Fibroblast of lung (primary cell): ENCODE measurements at regions not wholly inside any gene's neighbourhood (a gene's known extent, or its start where the extent isn't known, plus 50 kb on each side); places are given as distances from the start of the nearest gene placed in this dataset.

ENCODE experiments used
- DNase-seq, 2 donors: peaks; one replicate each; pipeline versions ENCODE4 v3.0.0 to v3.0.0-alpha.2; 2010; ENCODE audit warnings: low read depth in 2 of 2
- H2AFZ ChIP-seq: 2 replicates; pipeline ENCODE4 v1.5.1; 2012; ENCODE audit warnings: low read length, control low read depth, inconsistent platforms
- H3K27ac ChIP-seq: 2 replicates; pipeline ENCODE4 v1.5.1; 2011; ENCODE audit warnings: low read length, control low read depth; ENCODE audit not compliant: insufficient read depth
- H3K27me3 ChIP-seq: 2 replicates; pipeline ENCODE4 v1.5.1; 2011; ENCODE audit warnings: mild to moderate bottlenecking, low read length; ENCODE audit not compliant: control insufficient read depth, insufficient read depth
- H3K36me3 ChIP-seq: 2 replicates; pipeline ENCODE4 v1.5.1; 2011; ENCODE audit warnings: low read length; ENCODE audit not compliant: control insufficient read depth, insufficient read depth
- H3K4me1 ChIP-seq: 2 replicates; pipeline ENCODE4 v1.5.1; 2011; ENCODE audit warnings: low read length; ENCODE audit not compliant: control insufficient read depth, insufficient read depth; ENCODE audit errors: extremely low read depth
- H3K4me2 ChIP-seq: 2 replicates; pipeline ENCODE4 v1.5.1; 2011; ENCODE audit warnings: low read length, control low read depth; ENCODE audit not compliant: insufficient read depth; ENCODE audit errors: extremely low read depth
- H3K4me3 ChIP-seq, 4 experiments: fragments of 200-600 bp in 1 of 4; sonication (generic) in 1 of 4; replicated peaks in 1 of 4; 2 replicates each; pipeline ENCODE4 v1.5.1; 2011 to 2016; ENCODE audit warnings: low read length in 4 of 4, low read depth in 3 of 4, mild to moderate bottlenecking in 3 of 4, control low read depth in 2 of 4, inconsistent platforms in 1 of 4, mixed read lengths in 1 of 4; ENCODE audit not compliant: insufficient read depth in 1 of 4; ENCODE audit errors: control extremely low read depth in 1 of 4
- H3K79me2 ChIP-seq: 2 replicates; pipeline ENCODE4 v1.5.1; 2012; ENCODE audit warnings: mild to moderate bottlenecking, low read length, inconsistent platforms; ENCODE audit not compliant: control insufficient read depth, insufficient read depth
- H3K9ac ChIP-seq: 2 replicates; pipeline ENCODE4 v1.5.1; 2011; ENCODE audit warnings: mild to moderate bottlenecking, low read length, control low read depth; ENCODE audit not compliant: insufficient read depth
- H3K9me3 ChIP-seq: 2 replicates; pipeline ENCODE4 v1.5.1; 2012; ENCODE audit warnings: low read depth, low read length; ENCODE audit not compliant: control insufficient read depth, insufficient read depth
- H4K20me1 ChIP-seq: 2 replicates; pipeline ENCODE4 v1.5.1; 2011; ENCODE audit warnings: low read length; ENCODE audit not compliant: control insufficient read depth, insufficient read depth; ENCODE audit errors: extremely low read depth
- CTCF ChIP-seq, 2 donors: IDR thresholded peaks in 1 of 2; conservative IDR thresholded peaks in 1 of 2; 1 replicate in 1 of 2; 2 replicates in 1 of 2; pipeline ENCODE4 v1.5.1; 2011 to 2012; ENCODE audit warnings: low read length in 2 of 2, control low read depth in 1 of 2, inconsistent platforms in 1 of 2, low read depth in 1 of 2, mild to moderate bottlenecking in 1 of 2
- EZH2 ChIP-seq: IDR thresholded peaks from 2 replicates; pipeline ENCODE4 v1.5.1; 2012; ENCODE audit warnings: low read length, control low read depth, mild to moderate bottlenecking; ENCODE audit errors: missing control alignments

- DNase-seq = no peak
- no peaks in the 10 kb centered on the region for H3K27me3 ChIP-seq
- H4K20me1 ChIP-seq = no peaks in the 10 kb centered on the region
- no peak overlapping the region for H2AFZ ChIP-seq
- no peaks in the 10 kb centered on the region for H3K9me3 ChIP-seq
- H3K79me2 ChIP-seq = no peaks in the 10 kb centered on the region
- no peaks in the 10 kb centered on the region for H3K36me3 ChIP-seq
- H3K9ac ChIP-seq = no peak overlapping the region
- H3K4me3 ChIP-seq = no peak overlapping the region
- TF ChIP-seq EZH2 = no peak
- H3K4me2 ChIP-seq = no peak overlapping the region
- no peaks in the 10 kb centered on the region for H3K4me1 ChIP-seq
- H3K27ac ChIP-seq = no peak overlapping the region
These were observed 1809.9 kb upstream of the ACO1 start for GRCh38 chr9:30574355-30575151.

GRCh38 chr9:30575218-30575617 lies 1809.2 kb upstream of the ACO1 start:
- H3K36me3 ChIP-seq = no peaks in the 10 kb centered on the region
- no peaks in the 10 kb centered on the region for H3K79me2 ChIP-seq
- no peak overlapping the region for H3K9ac ChIP-seq
- no peak overlapping the region for H2AFZ ChIP-seq
- H3K27me3 ChIP-seq = no peaks in the 10 kb centered on the region
- no peaks in the 10 kb centered on the region for H3K4me1 ChIP-seq
- H3K27ac ChIP-seq = no peak overlapping the region
- no peak for DNase-seq
- no peak overlapping the region for H3K4me2 ChIP-seq
- no peak for TF ChIP-seq EZH2
- TF ChIP-seq CTCF (conservative IDR thresholded peaks at IDR 0.05 in 1 of 2, IDR thresholded peaks at IDR 0.05 in 1 of 2; ENCODE audit: low read depth in 1 of 2, low read length in 2 of 2) = no peak
- no peaks in the 10 kb centered on the region for H3K9me3 ChIP-seq
- no peaks in the 10 kb centered on the region for H4K20me1 ChIP-seq
- no peak overlapping the region for H3K4me3 ChIP-seq

- no peak for DNase-seq
- no peaks in the 10 kb centered on the region for H3K79me2 ChIP-seq
- no peaks in the 10 kb centered on the region for H3K9me3 ChIP-seq
- H3K27me3 ChIP-seq = no peaks in the 10 kb centered on the region
- H4K20me1 ChIP-seq = no peaks in the 10 kb centered on the region
- no peak overlapping the region for H3K4me3 ChIP-seq
- no peak overlapping the region for H3K27ac ChIP-seq
- no peak overlapping the region for H3K4me2 ChIP-seq
- H3K36me3 ChIP-seq = no peaks in the 10 kb centered on the region
- no peaks in the 10 kb centered on the region for H3K4me1 ChIP-seq
- H2AFZ ChIP-seq = no peak overlapping the region
- H3K9ac ChIP-seq = no peak overlapping the region
- no peak for TF ChIP-seq EZH2
- TF ChIP-seq CTCF (conservative IDR thresholded peaks at IDR 0.05 in 1 of 2, IDR thresholded peaks at IDR 0.05 in 1 of 2; ENCODE audit: low read depth in 1 of 2, low read length in 2 of 2) = no peak
These were observed 1808.8 kb upstream of the ACO1 start for GRCh38 chr9:30575691-30576090.
